Stimulated activated CD4-positive, alpha-beta T cell treated with anti-CD3 and anti-CD28 coated beads, Interleukin-1b, Interleukin-23, amount 100 ng/mL, for 4 hours (primary cell): ENCODE measurements at regions not wholly inside any gene's neighbourhood (a gene's known extent, or its start where the extent isn't known, plus 50 kb on each side); places are given as distances from the start of the nearest gene placed in this dataset.
A peak's percentile ranks its signal among the peaks of the same experiment; 100 is the strongest.

ENCODE experiments used
- DNase-seq, 2 donors: peaks; one replicate each; pipeline ENCODE4 v3.0.0-alpha.2; 2020; ENCODE audit warnings: low read depth in 2 of 2

- DNase-seq, result no peak
Observed at GRCh38 chr10:4775808-4776207, 50.2 kb upstream of the AKR1E2 start.

- DNase-seq, result no peak
Observed at GRCh38 chr10:4772202-4772570, 53.8 kb upstream of the AKR1E2 start.

GRCh38 chr10:4771554-4772201, 54.3 kb upstream of the AKR1E2 start:
- DNase-seq, result no peak

GRCh38 chr10:4770801-4771553, 55.0 kb upstream of the AKR1E2 start:
- DNase-seq, result no peak

- no peak for DNase-seq
Observed at GRCh38 chr10:4768416-4768815, 57.6 kb upstream of the AKR1E2 start.

GRCh38 chr10:4767033-4767814, 58.8 kb upstream of the AKR1E2 start:
- DNase-seq, result peak in 1 of 2 donors; percentile 2

GRCh38 chr10:4766454-4766853, 59.6 kb upstream of the AKR1E2 start:
- no peak for DNase-seq

GRCh38 chr10:4765428-4765827, 60.6 kb upstream of the AKR1E2 start:
- no peak for DNase-seq

- DNase-seq, result no peak
Observed at GRCh38 chr10:4763960-4764428, 62.0 kb upstream of the AKR1E2 start.

- no peak for DNase-seq
Observed at GRCh38 chr10:4763513-4763912, 62.5 kb upstream of the AKR1E2 start.

- no peak for DNase-seq
Observed at GRCh38 chr10:4758256-4758655, 67.8 kb upstream of the AKR1E2 start.

GRCh38 chr10:4755286-4755989, 70.6 kb upstream of the AKR1E2 start:
- DNase-seq, result no peak

- no peak for DNase-seq
Observed at GRCh38 chr10:4754143-4754542, 71.9 kb upstream of the AKR1E2 start.

- no peak for DNase-seq
Observed at GRCh38 chr10:4751211-4751610, 74.8 kb upstream of the AKR1E2 start.

- DNase-seq, result no peak
Observed at GRCh38 chr10:4749271-4749574, 76.8 kb upstream of the AKR1E2 start.

GRCh38 chr10:4748491-4749270, 77.3 kb upstream of the AKR1E2 start:
- DNase-seq, result no peak

GRCh38 chr10:4742217-4742616, 83.8 kb upstream of the AKR1E2 start:
- DNase-seq, result no peak

- DNase-seq, result no peak
Observed at GRCh38 chr10:4740471-4740870, 85.5 kb upstream of the AKR1E2 start.

GRCh38 chr10:4736608-4737007, 89.4 kb upstream of the AKR1E2 start:
- no peak for DNase-seq

GRCh38 chr10:4736183-4736582, 89.8 kb upstream of the AKR1E2 start:
- no peak for DNase-seq

- DNase-seq, result no peak
Observed at GRCh38 chr10:4733843-4734224, 92.2 kb upstream of the AKR1E2 start.
